SH-SY5Y (cell line): ENCODE measurements at regions not wholly inside any gene's neighbourhood (a gene's known extent, or its start where the extent isn't known, plus 50 kb on each side); places are given as distances from the start of the nearest gene placed in this dataset.

ENCODE experiments used
- GATA2 ChIP-seq: IDR thresholded peaks from 2 replicates; pipeline ENCODE4 v1.6.1; 2011; ENCODE audit warnings: mild to moderate bottlenecking, low read depth, low read length
- GATA3 ChIP-seq: IDR thresholded peaks from 2 replicates; pipeline ENCODE4 v1.6.1; 2011; ENCODE audit warnings: low read depth, mild to moderate bottlenecking, low read length, moderate library complexity

DNA sequence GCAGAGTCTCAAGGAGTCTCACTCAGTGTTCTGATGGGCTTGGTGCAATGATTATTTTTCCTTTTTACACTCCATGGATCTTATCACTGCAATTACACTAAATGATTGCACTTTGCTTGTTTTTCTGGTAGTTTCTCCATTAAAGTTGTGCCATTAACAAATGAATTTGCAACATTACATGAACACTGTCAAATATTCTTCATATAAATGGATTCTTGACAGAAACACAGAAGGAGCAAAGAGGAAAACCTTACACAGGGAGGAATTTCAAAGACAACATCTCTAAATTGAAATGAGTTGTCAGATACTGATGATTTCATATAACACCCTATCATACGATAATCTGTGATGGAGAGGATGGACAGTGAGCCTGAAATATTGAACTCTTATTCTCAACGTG, 65.4 kb upstream of the CHST9 start:
- TF ChIP-seq GATA3 (no peak), GATA2 (no peak)

- TF ChIP-seq GATA2 = no peak
- TF ChIP-seq GATA3 = no peak
Measured at GRCh38 chr18:27249933-27250332, 64.8 kb upstream of the CHST9 start.

GRCh38 chr18:27244259-27244658, 59.2 kb upstream of the CHST9 start:
- TF ChIP-seq GATA3 (no peak), GATA2 (no peak)

DNA sequence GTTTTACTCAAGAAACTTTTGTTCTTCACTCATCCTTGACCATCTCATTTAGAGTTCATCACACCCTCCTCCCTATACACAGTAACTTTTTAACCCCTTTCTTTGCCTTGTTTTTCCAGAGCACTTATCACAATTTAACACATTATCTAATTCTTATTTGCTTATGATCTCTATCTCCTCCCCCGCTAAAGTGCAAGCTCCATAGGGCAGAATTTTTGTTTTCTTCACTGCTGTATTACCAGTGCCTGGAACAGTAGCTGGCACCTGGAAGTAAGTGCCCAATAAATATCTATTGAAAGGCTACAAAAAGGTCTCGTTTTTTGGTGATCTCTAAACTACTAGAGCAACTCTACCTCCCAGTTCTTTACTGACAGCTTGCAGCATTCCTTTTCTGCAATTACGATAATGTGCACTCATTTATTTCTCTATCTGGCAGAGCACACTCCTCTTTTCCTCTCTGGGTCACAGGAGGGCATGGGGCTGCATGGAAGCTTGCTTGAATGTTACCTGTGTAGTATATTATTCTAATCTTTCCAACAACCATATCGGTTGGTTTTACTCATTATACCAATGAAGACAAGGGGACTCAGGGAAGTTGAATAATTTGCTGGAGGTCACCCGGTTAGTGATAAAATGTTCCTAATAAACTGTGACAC, 57.4 kb upstream of the CHST9 start:
- TF ChIP-seq GATA2 = no peak
- no peak for TF ChIP-seq GATA3

- TF ChIP-seq GATA3 = no peak
- no peak for TF ChIP-seq GATA2
Measured at GRCh38 chr18:27240383-27240782, 55.3 kb upstream of the CHST9 start.

DNA sequence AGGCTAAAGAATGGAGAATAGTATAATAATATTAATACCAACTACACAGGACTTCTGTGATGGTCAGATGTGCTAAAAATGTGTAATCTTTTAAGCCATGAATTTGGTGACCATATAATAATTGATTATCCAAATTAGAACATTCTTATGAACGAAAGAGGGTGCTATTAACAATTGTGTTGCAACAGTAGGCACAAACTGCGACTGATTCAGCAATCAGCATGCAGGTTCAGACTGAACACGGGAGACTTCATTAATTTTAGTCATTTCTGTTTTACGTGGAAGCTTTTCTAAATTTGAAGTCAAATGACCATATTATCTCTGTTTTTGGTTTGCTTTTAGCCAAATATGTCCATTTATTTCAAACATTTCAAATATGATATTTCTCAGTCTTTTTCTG, 54.6 kb upstream of the CHST9 start:
- no peak for TF ChIP-seq GATA3
- no peak for TF ChIP-seq GATA2

DNA sequence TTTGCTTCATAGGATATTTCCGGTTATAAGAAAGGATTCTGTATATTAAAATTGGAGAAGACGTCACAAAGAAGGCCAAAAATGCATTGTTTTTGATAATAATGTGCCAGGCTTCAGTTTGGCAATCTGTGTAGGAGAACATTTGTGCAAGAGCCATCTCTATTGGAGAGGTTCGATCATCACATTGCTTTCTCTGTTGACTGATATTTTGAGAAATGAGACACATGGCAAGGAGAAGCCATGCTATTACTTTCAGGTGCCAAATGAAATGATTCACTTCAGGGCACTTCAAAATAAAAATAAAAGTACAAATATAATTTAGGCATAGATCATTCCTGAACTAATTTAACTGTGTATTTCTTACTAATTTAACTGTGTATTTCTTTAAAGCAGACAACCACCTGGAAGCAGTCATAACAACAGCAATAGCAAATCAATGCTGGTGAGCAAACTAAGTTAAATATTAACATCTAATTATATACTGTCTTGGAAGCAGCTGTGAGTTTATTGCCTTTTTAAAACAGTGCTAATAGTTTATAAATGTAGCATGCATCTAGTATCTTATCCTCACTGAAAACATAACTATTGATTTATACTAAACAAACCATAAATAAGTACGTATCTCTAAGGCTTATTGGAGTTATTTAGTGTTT, 50.2 kb upstream of the CHST9 start:
- TF ChIP-seq GATA2 (no peak), GATA3 (no peak)
